ENCODE measurements at regions not wholly inside any gene's neighbourhood (a gene's known extent, or its start where the extent isn't known, plus 50 kb on each side); places are given as distances from the start of the nearest gene placed in this dataset.

GRCh38 chr15:69979783-69980182 is 117.9 kb downstream of the TLE3 start:
- ChIA-PET POLR2A (no interaction called here), CTCF (no interaction called here)
- Histone ChIP-seq H3K4me3 (ENCODE audit: low read depth, low read length) (no peak overlapping the region), H3K27ac (ENCODE audit: low read depth, low read length) (no peak overlapping the region), H3K27me3 (ENCODE audit: control insufficient read depth, insufficient read depth, low read length) (peaks cover 24% of the 10 kb centered on the region), H3K9me3 (ENCODE audit: control insufficient read depth, insufficient read depth, low read length) (no peaks in the 10 kb centered on the region)
- TF ChIP-seq CTCF (IDR thresholded peaks at IDR 0.05; ENCODE audit: low read depth, low read length), result no peak
- DNase-seq (ENCODE audit: low read depth, low spot score), result no peak

GRCh38 chr15:69980341-69981059 is 117.2 kb downstream of the TLE3 start:
- ChIA-PET POLR2A (no interaction called here), CTCF (no interaction called here)

GRCh38 chr15:69982037-69982436 is 115.7 kb downstream of the TLE3 start:
- Histone ChIP-seq H3K4me3 (ENCODE audit: low read depth, low read length) (no peak overlapping the region), H3K27me3 (ENCODE audit: control insufficient read depth, insufficient read depth, low read length) (peaks cover 33% of the 10 kb centered on the region), H3K27ac (ENCODE audit: low read depth, low read length) (no peak overlapping the region), H3K9me3 (ENCODE audit: control insufficient read depth, insufficient read depth, low read length) (no peaks in the 10 kb centered on the region)
- ChIA-PET CTCF (interaction anchor here (1.0 kb wide), 1 partner anchor 485 kb away, joined by 3 read pairs; no protein-coding TSS in a partner anchor), POLR2A (no interaction called here)
- no peak for DNase-seq (ENCODE audit: low read depth, low spot score)
- no peak for TF ChIP-seq CTCF (IDR thresholded peaks at IDR 0.05; ENCODE audit: low read depth, low read length)

More at GRCh38 chr15:69980341-69981059, 117.2 kb downstream of the TLE3 start:
- no peak for TF ChIP-seq CTCF (IDR thresholded peaks at IDR 0.05; ENCODE audit: low read depth, low read length)
- Histone ChIP-seq H3K27ac (ENCODE audit: low read depth, low read length) (no peak overlapping the region), H3K9me3 (ENCODE audit: control insufficient read depth, insufficient read depth, low read length) (no peaks in the 10 kb centered on the region), H3K27me3 (ENCODE audit: control insufficient read depth, insufficient read depth, low read length) (peaks cover 24% of the 10 kb centered on the region), H3K4me3 (ENCODE audit: low read depth, low read length) (no peak overlapping the region)
- no peak for DNase-seq (ENCODE audit: low read depth, low spot score)

GRCh38 chr15:69983696-69984265 is 113.9 kb downstream of the TLE3 start:
- DNase-seq (ENCODE audit: low read depth, low spot score), result no peak
- no peak for TF ChIP-seq CTCF (IDR thresholded peaks at IDR 0.05; ENCODE audit: low read depth, low read length)
- ChIA-PET POLR2A (no interaction called here), CTCF (interaction anchor here (0.6 kb wide), 1 partner anchor 465 kb away, joined by 3 read pairs; no protein-coding TSS in a partner anchor)
- no peak overlapping the region for H3K27ac ChIP-seq (ENCODE audit: low read depth, low read length)
- H3K4me3 ChIP-seq (ENCODE audit: low read depth, low read length), result no peak overlapping the region
- H3K9me3 ChIP-seq (ENCODE audit: control insufficient read depth, insufficient read depth, low read length), result no peaks in the 10 kb centered on the region
- H3K27me3 ChIP-seq (ENCODE audit: control insufficient read depth, insufficient read depth, low read length), result peaks cover 39% of the 10 kb centered on the region

All from AG04450 (cell line).